ENCODE measurements at regions not wholly inside any gene's neighbourhood (a gene's known extent, or its start where the extent isn't known, plus 50 kb on each side); places are given as distances from the start of the nearest gene placed in this dataset.

- Mint-ChIP-seq H3K27ac (no peak overlapping the region), H3K36me3 (no peaks in the 10 kb centered on the region), H3K4me1 (no peaks in the 10 kb centered on the region), H3K4me3 (no peak overlapping the region), H3K27me3 (no peaks in the 10 kb centered on the region), H3K9me3 (no peaks in the 10 kb centered on the region)
- ATAC-seq, result no peak
Measured at GRCh38 chr14:29222006-29222405, 455.4 kb downstream of the FOXG1 start.

DNA sequence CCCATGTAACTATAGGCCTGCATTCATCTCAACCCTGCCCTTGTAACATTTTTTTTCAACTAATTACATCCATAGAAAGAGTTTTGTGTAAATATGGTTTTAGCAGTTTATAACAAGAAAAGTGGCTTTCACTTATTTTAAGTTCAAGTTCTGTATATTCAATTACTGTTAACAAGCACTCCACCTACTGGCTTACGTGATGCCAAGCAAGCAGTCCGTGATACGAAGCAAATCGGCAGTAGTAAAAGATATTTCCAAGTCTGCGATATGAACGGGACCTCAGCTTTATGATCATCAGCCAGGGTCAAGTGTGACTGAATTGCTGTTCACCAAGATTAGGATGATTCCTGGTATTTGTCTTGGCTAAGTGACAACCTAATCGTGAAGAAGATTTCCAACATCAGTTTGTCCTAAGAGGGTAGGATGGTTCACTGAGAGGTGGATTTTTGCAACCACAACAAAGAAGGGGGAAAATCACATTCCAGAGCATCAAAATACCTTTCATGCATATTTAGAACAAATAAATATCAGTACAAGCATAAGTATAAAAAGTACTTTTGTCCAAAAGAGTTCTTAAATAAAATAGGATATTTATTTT, 456.2 kb downstream of the FOXG1 start:
- no peaks in the 10 kb centered on the region for H3K9me3 Mint-ChIP-seq
- no peaks in the 10 kb centered on the region for H3K4me1 Mint-ChIP-seq
- no peak overlapping the region for H3K4me3 Mint-ChIP-seq
- H3K36me3 Mint-ChIP-seq, result no peaks in the 10 kb centered on the region
- H3K27ac Mint-ChIP-seq, result no peak overlapping the region
- no peak for ATAC-seq
- H3K27me3 Mint-ChIP-seq, result no peaks in the 10 kb centered on the region

DNA sequence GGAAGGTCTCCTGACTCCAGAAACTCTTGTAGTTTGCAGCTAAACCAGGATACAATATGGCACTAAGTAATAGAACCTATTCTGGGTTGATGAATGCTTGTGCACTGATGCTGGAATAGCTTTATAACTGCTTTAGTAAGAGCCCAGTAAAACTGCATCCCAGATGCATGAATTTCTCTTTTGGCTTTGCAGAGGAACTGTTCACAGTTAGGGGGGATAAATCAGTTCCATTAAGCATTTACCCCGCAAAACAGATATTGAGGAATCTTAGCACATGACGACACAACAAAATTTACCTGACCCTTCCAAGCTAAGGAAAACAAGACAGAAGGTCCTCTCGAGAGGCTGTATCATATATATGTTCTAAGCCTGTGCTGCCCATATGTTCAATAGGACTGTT, 457.4 kb downstream of the FOXG1 start:
- no peak for ATAC-seq
- H3K9me3 Mint-ChIP-seq, result no peaks in the 10 kb centered on the region
- H3K27ac Mint-ChIP-seq, result no peak overlapping the region
- no peaks in the 10 kb centered on the region for H3K4me1 Mint-ChIP-seq
- H3K27me3 Mint-ChIP-seq, result no peaks in the 10 kb centered on the region
- H3K36me3 Mint-ChIP-seq, result no peaks in the 10 kb centered on the region
- H3K4me3 Mint-ChIP-seq, result no peak overlapping the region

DNA sequence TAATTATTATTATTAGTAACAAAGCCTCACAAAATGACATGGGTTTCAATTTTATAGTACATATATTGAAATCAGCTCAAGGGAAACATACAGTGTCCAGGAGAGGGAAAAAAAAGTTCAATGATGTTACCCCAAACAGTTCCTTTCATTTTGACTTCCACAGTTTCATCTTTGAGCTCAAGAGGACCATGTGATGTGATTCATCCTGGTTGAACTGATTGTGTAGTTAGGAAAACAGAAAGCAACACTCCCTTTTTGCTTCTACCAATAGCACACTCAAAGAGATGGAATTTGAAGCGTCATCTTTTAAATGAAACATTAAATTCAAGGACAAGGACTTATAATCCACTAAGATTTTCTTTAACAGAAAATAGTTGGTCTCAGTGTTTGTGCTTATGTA, 461.0 kb downstream of the FOXG1 start:
- Mint-ChIP-seq H3K27ac (no peak overlapping the region), H3K4me3 (no peak overlapping the region), H3K9me3 (no peaks in the 10 kb centered on the region), H3K36me3 (no peaks in the 10 kb centered on the region), H3K4me1 (no peaks in the 10 kb centered on the region), H3K27me3 (no peaks in the 10 kb centered on the region)
- no peak for ATAC-seq

- no peak for ATAC-seq
- Mint-ChIP-seq H3K36me3 (no peaks in the 10 kb centered on the region), H3K4me1 (no peaks in the 10 kb centered on the region), H3K4me3 (no peak overlapping the region), H3K27ac (no peak overlapping the region), H3K9me3 (no peaks in the 10 kb centered on the region), H3K27me3 (no peaks in the 10 kb centered on the region)
Measured at GRCh38 chr14:29232153-29232552, 465.6 kb downstream of the FOXG1 start.

DNA sequence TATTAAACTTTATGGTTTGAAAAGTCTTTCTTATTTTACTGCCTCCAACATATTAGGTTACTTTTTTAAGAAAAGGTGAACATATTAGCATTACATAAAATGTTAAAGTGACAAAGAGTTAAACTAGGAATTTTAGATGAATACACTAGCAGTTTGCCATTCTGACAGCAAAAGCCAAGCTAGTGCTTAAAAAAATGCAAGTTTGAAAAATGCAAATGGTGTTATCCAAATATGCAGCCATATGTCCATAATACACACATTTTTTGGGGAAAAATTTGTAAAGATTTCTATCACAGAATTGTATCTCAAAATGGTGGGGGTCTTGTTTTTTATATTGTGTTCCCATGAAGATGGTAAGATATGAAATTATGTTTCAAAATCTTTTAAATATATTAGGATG, 466.1 kb downstream of the FOXG1 start:
- Mint-ChIP-seq H3K9me3 (no peaks in the 10 kb centered on the region), H3K4me1 (no peaks in the 10 kb centered on the region), H3K4me3 (no peak overlapping the region), H3K36me3 (no peaks in the 10 kb centered on the region), H3K27me3 (no peaks in the 10 kb centered on the region), H3K27ac (no peak overlapping the region)
- no peak for ATAC-seq

- no peaks in the 10 kb centered on the region for H3K36me3 Mint-ChIP-seq
- H3K9me3 Mint-ChIP-seq, result no peaks in the 10 kb centered on the region
- H3K27me3 Mint-ChIP-seq, result no peaks in the 10 kb centered on the region
- no peak overlapping the region for H3K27ac Mint-ChIP-seq
- no peaks in the 10 kb centered on the region for H3K4me1 Mint-ChIP-seq
- no peak for ATAC-seq
- no peak overlapping the region for H3K4me3 Mint-ChIP-seq
Measured at GRCh38 chr14:29233188-29233587, 466.6 kb downstream of the FOXG1 start.

DNA sequence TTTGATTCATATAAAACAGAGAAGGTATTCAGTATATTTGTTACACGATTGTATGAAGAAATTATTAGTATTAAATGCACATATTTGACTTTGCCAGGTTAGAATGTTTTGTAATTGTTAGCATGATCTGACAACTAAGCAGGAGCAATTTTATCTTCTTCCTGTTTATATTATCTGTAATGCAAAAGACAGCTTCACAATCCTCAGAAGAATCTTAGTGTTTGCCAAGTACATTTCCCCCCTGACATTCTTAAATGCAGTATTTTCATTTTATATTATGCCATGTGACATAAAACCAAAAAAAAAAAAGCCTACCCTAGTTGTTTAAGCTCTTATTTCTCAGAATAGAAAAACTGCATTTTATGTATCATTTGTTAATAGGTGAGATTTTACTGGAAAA, 469.4 kb downstream of the FOXG1 start:
- H3K36me3 Mint-ChIP-seq, result no peaks in the 10 kb centered on the region
- no peak for ATAC-seq
- H3K4me3 Mint-ChIP-seq, result no peak overlapping the region
- no peaks in the 10 kb centered on the region for H3K4me1 Mint-ChIP-seq
- H3K27me3 Mint-ChIP-seq, result no peaks in the 10 kb centered on the region
- H3K27ac Mint-ChIP-seq, result no peak overlapping the region
- no peaks in the 10 kb centered on the region for H3K9me3 Mint-ChIP-seq

- no peaks in the 10 kb centered on the region for H3K27me3 Mint-ChIP-seq
- no peak overlapping the region for H3K4me3 Mint-ChIP-seq
- H3K4me1 Mint-ChIP-seq, result no peaks in the 10 kb centered on the region
- H3K36me3 Mint-ChIP-seq, result no peaks in the 10 kb centered on the region
- ATAC-seq, result no peak
- H3K27ac Mint-ChIP-seq, result no peak overlapping the region
- no peaks in the 10 kb centered on the region for H3K9me3 Mint-ChIP-seq
Measured at GRCh38 chr14:29236401-29236800, 469.8 kb downstream of the FOXG1 start.

GRCh38 chr14:29236848-29237247, 470.3 kb downstream of the FOXG1 start:
- no peak overlapping the region for H3K4me3 Mint-ChIP-seq
- no peak for ATAC-seq
- no peak overlapping the region for H3K27ac Mint-ChIP-seq
- no peaks in the 10 kb centered on the region for H3K27me3 Mint-ChIP-seq
- H3K9me3 Mint-ChIP-seq, result peaks cover 3% of the 10 kb centered on the region
- no peaks in the 10 kb centered on the region for H3K4me1 Mint-ChIP-seq
- no peaks in the 10 kb centered on the region for H3K36me3 Mint-ChIP-seq

DNA sequence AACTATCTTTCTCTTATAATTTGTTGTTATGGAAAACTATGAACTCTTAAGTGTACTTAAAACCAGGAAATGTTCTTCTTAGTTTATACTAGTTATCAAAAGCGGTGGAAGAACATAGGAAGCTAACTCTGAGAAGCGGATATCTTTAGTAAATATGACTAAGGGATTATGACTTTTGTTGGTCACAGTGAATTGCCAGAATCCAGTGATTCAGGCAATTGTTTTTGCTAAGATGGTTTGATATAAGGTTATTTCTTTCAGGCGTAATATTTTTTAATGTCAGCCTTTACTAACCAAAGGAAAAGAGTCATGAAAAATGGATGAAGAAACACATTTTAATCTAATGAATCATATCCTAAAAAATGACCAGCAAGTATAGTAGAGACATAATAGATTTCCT, 473.5 kb downstream of the FOXG1 start:
- Mint-ChIP-seq H3K27ac (no peak overlapping the region), H3K4me3 (no peak overlapping the region), H3K9me3 (peaks cover 6% of the 10 kb centered on the region), H3K27me3 (no peaks in the 10 kb centered on the region), H3K36me3 (no peaks in the 10 kb centered on the region), H3K4me1 (no peaks in the 10 kb centered on the region)
- ATAC-seq, result no peak

DNA sequence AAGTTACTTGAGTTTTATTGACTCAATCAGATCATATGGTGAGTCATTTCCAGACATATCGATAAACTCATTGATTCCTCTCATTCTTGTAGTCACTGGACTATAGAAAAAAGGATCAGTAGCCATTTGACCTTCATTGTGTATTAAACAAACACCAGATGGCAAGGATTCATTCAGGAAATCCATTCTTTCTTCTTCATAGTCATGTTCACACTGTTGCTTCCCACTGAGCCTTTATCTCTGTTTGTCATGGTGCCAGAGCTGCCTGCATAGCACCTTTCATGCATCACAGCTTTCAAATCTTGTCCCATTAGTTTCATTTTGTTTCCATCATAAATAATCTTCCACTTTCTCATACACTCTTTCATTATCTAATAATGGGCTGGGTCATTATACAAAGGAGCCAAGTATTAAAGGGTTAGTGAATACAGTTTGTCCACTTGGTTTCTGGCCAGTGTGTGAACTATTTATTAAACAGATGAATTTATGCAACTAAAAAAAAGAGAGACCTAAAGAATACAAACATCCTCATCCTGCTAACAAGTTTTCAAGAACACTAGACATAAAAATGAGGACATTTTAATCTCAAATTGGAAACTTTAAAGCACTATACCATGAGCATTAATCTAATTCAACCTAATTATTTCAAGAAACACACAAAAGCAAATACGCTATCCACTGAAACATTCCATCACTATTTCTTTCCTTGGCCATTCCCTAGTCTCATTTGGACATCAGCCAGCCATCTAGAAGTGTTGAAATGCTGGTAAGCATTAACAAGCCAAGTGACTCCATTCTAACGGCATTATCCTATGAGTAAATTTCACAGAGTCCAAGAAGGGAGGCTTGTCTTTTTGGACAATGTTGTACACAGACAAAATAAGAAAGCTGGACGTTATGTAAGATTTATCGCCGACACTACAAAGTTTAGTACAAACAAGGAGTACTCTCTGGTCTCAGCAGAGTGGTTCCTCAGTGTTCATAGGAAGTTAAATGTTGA, 476.5 kb downstream of the FOXG1 start:
- Mint-ChIP-seq H3K36me3 (no peaks in the 10 kb centered on the region), H3K4me1 (no peaks in the 10 kb centered on the region), H3K9me3 (peaks cover 11% of the 10 kb centered on the region), H3K27me3 (no peaks in the 10 kb centered on the region), H3K27ac (no peak overlapping the region), H3K4me3 (no peak overlapping the region)
- ATAC-seq, result no peak

DNA sequence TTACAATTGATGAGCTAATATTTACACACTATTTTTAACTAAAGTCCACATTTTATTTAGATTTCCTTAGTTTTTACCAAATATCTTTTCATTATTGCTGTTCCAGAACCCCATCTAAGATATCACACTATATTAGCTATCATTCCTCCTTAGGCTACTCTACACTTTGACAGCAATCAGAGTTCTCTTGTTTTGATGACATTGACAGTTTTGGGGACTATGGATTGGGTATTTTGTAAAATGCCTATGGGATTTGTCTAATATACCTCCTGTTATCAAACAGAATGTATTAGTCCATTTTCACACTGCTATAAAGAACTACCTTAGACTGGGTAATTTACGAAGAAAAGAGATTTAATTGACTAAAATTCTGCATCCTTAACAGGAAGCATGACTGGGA, 489.1 kb downstream of the FOXG1 start:
- H3K27me3 Mint-ChIP-seq, result no peaks in the 10 kb centered on the region
- peaks cover 13% of the 10 kb centered on the region for H3K9me3 Mint-ChIP-seq
- no peaks in the 10 kb centered on the region for H3K36me3 Mint-ChIP-seq
- ATAC-seq, result no peak
- H3K4me3 Mint-ChIP-seq, result no peak overlapping the region
- no peaks in the 10 kb centered on the region for H3K4me1 Mint-ChIP-seq
- H3K27ac Mint-ChIP-seq, result no peak overlapping the region

DNA sequence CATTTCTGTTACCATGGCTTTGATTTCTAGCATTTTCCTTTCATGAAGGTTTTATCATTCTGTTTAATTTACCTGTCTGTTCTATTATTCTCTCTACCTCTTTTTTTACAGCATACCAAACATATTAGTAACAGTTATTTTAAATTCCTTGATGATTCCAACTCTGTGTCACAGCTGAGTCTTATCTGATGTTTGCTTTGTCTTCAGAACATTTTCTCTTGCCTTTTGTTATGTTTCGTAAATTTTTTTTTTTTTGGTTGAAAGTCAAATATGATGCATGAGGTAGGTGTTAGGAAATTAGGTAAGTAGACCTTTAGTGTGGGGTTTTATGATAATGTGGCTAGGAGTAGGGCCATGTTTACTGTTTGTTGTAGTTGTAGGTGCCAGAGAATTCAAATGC, 496.4 kb downstream of the FOXG1 start:
- Mint-ChIP-seq H3K4me3 (no peak overlapping the region), H3K36me3 (no peaks in the 10 kb centered on the region), H3K27ac (no peak overlapping the region), H3K9me3 (peaks cover 13% of the 10 kb centered on the region), H3K4me1 (no peaks in the 10 kb centered on the region), H3K27me3 (no peaks in the 10 kb centered on the region)
- no peak for ATAC-seq

GRCh38 chr14:29264865-29265264, 498.3 kb downstream of the FOXG1 start:
- peaks cover 11% of the 10 kb centered on the region for H3K9me3 Mint-ChIP-seq
- no peaks in the 10 kb centered on the region for H3K4me1 Mint-ChIP-seq

GRCh38 chr14:29265852-29266251, 499.3 kb downstream of the FOXG1 start:
- no peak overlapping the region for H3K4me3 Mint-ChIP-seq
- no peaks in the 10 kb centered on the region for H3K27me3 Mint-ChIP-seq
- peaks cover 7% of the 10 kb centered on the region for H3K9me3 Mint-ChIP-seq
- H3K36me3 Mint-ChIP-seq, result no peaks in the 10 kb centered on the region
- H3K27ac Mint-ChIP-seq, result no peak overlapping the region
- H3K4me1 Mint-ChIP-seq, result no peaks in the 10 kb centered on the region
- ATAC-seq, result no peak

More at GRCh38 chr14:29264865-29265264, 498.3 kb downstream of the FOXG1 start:
- no peak for ATAC-seq
- Mint-ChIP-seq H3K4me3 (no peak overlapping the region), H3K27ac (no peak overlapping the region), H3K27me3 (no peaks in the 10 kb centered on the region), H3K36me3 (no peaks in the 10 kb centered on the region)
